Medulla oblongata (tissue), 1 donor: ENCODE measurements at regions not wholly inside any gene's neighbourhood (a gene's known extent, or its start where the extent isn't known, plus 50 kb on each side); places are given as distances from the start of the nearest gene placed in this dataset.
"Not testable (repeated sequence)": the region's sequence is repeated elsewhere in the genome, so short reads cannot be mapped to it uniquely, and the experiment has no call there.

Source experiments
- DNase-seq: peaks from one replicate; pipeline ENCODE4 v3.0.0-alpha.2; 2015; ENCODE audit errors: extremely low spot score

GRCh38 chr15:20100604-20101270, 440.9 kb downstream of the GOLGA6L6 start:
- not testable (repeated sequence) for DNase-seq

GRCh38 chr15:20095699-20096303, 445.8 kb downstream of the GOLGA6L6 start:
- not testable (repeated sequence) for DNase-seq

GRCh38 chr15:20089541-20089940, 452.1 kb downstream of the GOLGA6L6 start:
- DNase-seq: not testable (repeated sequence)

GRCh38 chr15:20084026-20084425, 457.6 kb downstream of the GOLGA6L6 start:
- DNase-seq: not testable (repeated sequence)

GRCh38 chr15:20074082-20074481, 467.5 kb downstream of the GOLGA6L6 start:
- not testable (repeated sequence) for DNase-seq

- DNase-seq: not testable (repeated sequence)
Observed at GRCh38 chr15:20069043-20069442, 472.6 kb downstream of the GOLGA6L6 start.

GRCh38 chr15:20066173-20066572, 475.4 kb downstream of the GOLGA6L6 start:
- not testable (repeated sequence) for DNase-seq

GRCh38 chr15:20065508-20065907, 476.1 kb downstream of the GOLGA6L6 start:
- DNase-seq: not testable (repeated sequence)

GRCh38 chr15:20063167-20063566, 478.4 kb downstream of the GOLGA6L6 start:
- not testable (repeated sequence) for DNase-seq

GRCh38 chr15:20060838-20061237, 480.8 kb downstream of the GOLGA6L6 start:
- not testable (repeated sequence) for DNase-seq

GRCh38 chr15:20056871-20057270, 484.7 kb downstream of the GOLGA6L6 start:
- not testable (repeated sequence) for DNase-seq

GRCh38 chr15:20055921-20056320, 485.7 kb downstream of the GOLGA6L6 start:
- DNase-seq: not testable (repeated sequence)

GRCh38 chr15:20048189-20048588, 493.4 kb downstream of the GOLGA6L6 start:
- not testable (repeated sequence) for DNase-seq

GRCh38 chr15:20045165-20045564, 496.4 kb downstream of the GOLGA6L6 start:
- DNase-seq: not testable (repeated sequence)

GRCh38 chr15:20040691-20041090, 500.9 kb downstream of the GOLGA6L6 start:
- not testable (repeated sequence) for DNase-seq

GRCh38 chr15:20025040-20025439, 516.6 kb downstream of the GOLGA6L6 start:
- DNase-seq: not testable (repeated sequence)

- DNase-seq: not testable (repeated sequence)
Observed at GRCh38 chr15:20022349-20022748, 519.3 kb downstream of the GOLGA6L6 start.

GRCh38 chr15:20021351-20021750, 520.2 kb downstream of the GOLGA6L6 start:
- DNase-seq: not testable (repeated sequence)

- DNase-seq: not testable (repeated sequence)
Observed at GRCh38 chr15:20020588-20020987, 521.0 kb downstream of the GOLGA6L6 start.

GRCh38 chr15:20019758-20020157, 521.8 kb downstream of the GOLGA6L6 start:
- DNase-seq: not testable (repeated sequence)

- not testable (repeated sequence) for DNase-seq
Observed at GRCh38 chr15:20017581-20017980, 524.0 kb downstream of the GOLGA6L6 start.

- not testable (repeated sequence) for DNase-seq
Observed at GRCh38 chr15:20016941-20017340, 524.7 kb downstream of the GOLGA6L6 start.

- not testable (repeated sequence) for DNase-seq
Observed at GRCh38 chr15:20012837-20013236, 528.8 kb downstream of the GOLGA6L6 start.
